ENCODE measurements at regions not wholly inside any gene's neighbourhood (a gene's known extent, or its start where the extent isn't known, plus 50 kb on each side); places are given as distances from the start of the nearest gene placed in this dataset.

DNA sequence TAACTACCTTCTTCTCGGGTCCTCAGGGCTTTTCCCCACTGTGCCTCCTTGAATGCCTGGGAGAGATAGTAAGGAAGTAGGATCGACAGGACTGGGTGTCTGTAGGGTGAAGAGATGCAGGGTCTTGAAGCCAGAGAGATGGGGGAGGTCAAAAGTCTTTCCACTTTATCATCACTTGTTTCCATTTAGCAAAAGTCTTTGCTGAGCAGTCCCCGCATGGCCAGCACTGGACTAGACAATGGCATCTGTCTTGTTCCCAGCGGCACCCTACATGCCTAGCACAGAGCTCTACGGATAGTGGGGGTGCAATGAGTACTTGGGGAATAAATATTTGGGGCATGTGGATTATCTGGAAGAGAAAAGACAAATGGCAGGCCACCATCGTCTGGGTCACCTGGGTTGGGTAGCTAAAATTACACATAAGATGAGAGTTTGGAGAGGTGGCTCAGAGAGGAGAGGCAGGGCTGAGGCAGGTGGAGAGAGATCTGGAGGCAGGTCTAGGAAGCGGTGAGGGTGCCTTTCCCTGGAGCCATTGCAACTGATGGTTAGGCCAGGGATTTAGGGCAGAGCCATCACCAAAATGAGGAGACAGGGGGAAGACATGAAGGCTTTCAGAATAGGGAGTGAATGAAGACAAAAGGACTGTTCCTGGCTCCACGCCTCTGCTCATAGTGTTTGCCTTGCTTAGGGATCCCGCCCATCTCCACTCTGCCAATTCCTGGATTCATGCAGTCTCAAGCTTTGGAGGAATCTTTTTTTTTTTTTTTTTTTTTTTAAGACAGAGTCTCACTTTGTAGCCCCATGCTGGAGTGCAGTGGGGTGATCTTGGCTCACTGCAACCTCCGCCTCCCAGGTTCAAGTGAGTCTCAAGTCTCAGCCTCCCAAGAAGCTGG, 250.8 kb upstream of the KLF4 start:
- Histone ChIP-seq H3K9me2 (replicated peaks; ENCODE audit: low read depth, low read length) (no peaks in the 10 kb centered on the region), H3K4me2 (ENCODE audit: low read depth, low read length, poor library complexity, severe bottlenecking) (no peak overlapping the region), H3K4me1 (ENCODE audit: insufficient read depth, low read length, poor library complexity, severe bottlenecking) (no peaks in the 10 kb centered on the region), H2AFZ (ENCODE audit: low read length) (no peak overlapping the region), H3F3A (ENCODE audit: low read depth) (no peaks in the 10 kb centered on the region), H3K79me2 (ENCODE audit: insufficient read depth, low read length) (no peaks in the 10 kb centered on the region), H4K20me1 (ENCODE audit: insufficient read depth, low read length, poor library complexity, severe bottlenecking) (no peaks in the 10 kb centered on the region), H3K9me3 (ENCODE audit: insufficient read depth, low read depth, low read length) (0 out of 2 replicates have a peak, but pooled peaks cover 5% of the 10 kb centered on the region), H3K36me3 (ENCODE audit: insufficient read depth, low read length) (no peaks in the 10 kb centered on the region), H3K27me3 (ENCODE audit: insufficient read depth, low read length, poor library complexity, severe bottlenecking) (no peaks in the 10 kb centered on the region), H3K9ac (ENCODE audit: low read depth, low read length, poor library complexity, severe bottlenecking) (no peak overlapping the region), H3K4me3 (ENCODE audit: low read length, poor library complexity, severe bottlenecking) (no peak overlapping the region)
- TF ChIP-seq EZH2phosphoT487 (IDR thresholded peaks at IDR 0.05; ENCODE audit: borderline replicate concordance) (no peak), CTCF (conservative IDR thresholded peaks at IDR 0.05; ENCODE audit: low read length) (no peak)

- Histone ChIP-seq H3K4me2 (ENCODE audit: low read depth, low read length, poor library complexity, severe bottlenecking) (no peak overlapping the region), H3K36me3 (ENCODE audit: insufficient read depth, low read length) (no peaks in the 10 kb centered on the region), H3K79me2 (ENCODE audit: insufficient read depth, low read length) (no peaks in the 10 kb centered on the region), H3F3A (ENCODE audit: low read depth) (no peaks in the 10 kb centered on the region), H3K4me1 (ENCODE audit: insufficient read depth, low read length, poor library complexity, severe bottlenecking) (no peaks in the 10 kb centered on the region), H2AFZ (ENCODE audit: low read length) (no peak overlapping the region), H4K20me1 (ENCODE audit: insufficient read depth, low read length, poor library complexity, severe bottlenecking) (no peaks in the 10 kb centered on the region), H3K27me3 (ENCODE audit: insufficient read depth, low read length, poor library complexity, severe bottlenecking) (no peaks in the 10 kb centered on the region), H3K9ac (ENCODE audit: low read depth, low read length, poor library complexity, severe bottlenecking) (no peak overlapping the region), H3K4me3 (ENCODE audit: low read length, poor library complexity, severe bottlenecking) (no peak overlapping the region), H3K9me2 (replicated peaks; ENCODE audit: low read depth, low read length) (no peaks in the 10 kb centered on the region), H3K9me3 (ENCODE audit: insufficient read depth, low read depth, low read length) (0 out of 2 replicates have a peak, but pooled peaks cover 4% of the 10 kb centered on the region)
- TF ChIP-seq EZH2phosphoT487 (IDR thresholded peaks at IDR 0.05; ENCODE audit: borderline replicate concordance) (no peak), CTCF (conservative IDR thresholded peaks at IDR 0.05; ENCODE audit: low read length) (no peak)
Measured at GRCh38 chr9:107739601-107740082, 250.1 kb upstream of the KLF4 start.

DNA sequence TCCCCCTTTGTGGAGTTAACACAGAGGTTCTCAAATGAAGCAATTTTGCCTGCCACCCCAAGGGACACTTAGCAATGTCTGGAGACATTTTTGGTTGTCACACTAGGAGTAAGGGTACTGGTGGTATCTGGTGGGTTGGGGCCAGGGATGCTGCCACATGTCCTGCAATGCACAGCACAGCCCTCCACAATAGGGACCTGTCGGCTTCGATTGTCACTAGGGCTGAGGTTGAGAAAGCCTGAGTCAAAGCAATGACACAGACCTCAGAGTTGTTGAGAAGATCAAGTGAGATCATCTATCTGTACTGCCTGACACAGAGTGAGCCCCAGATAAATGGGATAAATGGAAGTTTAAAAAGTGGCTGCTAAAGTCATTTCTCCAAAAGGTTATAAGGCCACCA, 249.2 kb upstream of the KLF4 start:
- TF ChIP-seq CTCF (conservative IDR thresholded peaks at IDR 0.05; ENCODE audit: low read length) (no peak), EZH2phosphoT487 (IDR thresholded peaks at IDR 0.05; ENCODE audit: borderline replicate concordance) (no peak)
- Histone ChIP-seq H3K9ac (ENCODE audit: low read depth, low read length, poor library complexity, severe bottlenecking) (no peak overlapping the region), H3K9me3 (ENCODE audit: insufficient read depth, low read depth, low read length) (no peaks in the 10 kb centered on the region), H3K79me2 (ENCODE audit: insufficient read depth, low read length) (no peaks in the 10 kb centered on the region), H3K4me1 (ENCODE audit: insufficient read depth, low read length, poor library complexity, severe bottlenecking) (no peaks in the 10 kb centered on the region), H2AFZ (ENCODE audit: low read length) (no peak overlapping the region), H3K4me2 (ENCODE audit: low read depth, low read length, poor library complexity, severe bottlenecking) (no peak overlapping the region), H4K20me1 (ENCODE audit: insufficient read depth, low read length, poor library complexity, severe bottlenecking) (no peaks in the 10 kb centered on the region), H3F3A (ENCODE audit: low read depth) (no peaks in the 10 kb centered on the region), H3K4me3 (ENCODE audit: low read length, poor library complexity, severe bottlenecking) (no peak overlapping the region), H3K9me2 (replicated peaks; ENCODE audit: low read depth, low read length) (no peaks in the 10 kb centered on the region), H3K27me3 (ENCODE audit: insufficient read depth, low read length, poor library complexity, severe bottlenecking) (no peaks in the 10 kb centered on the region), H3K36me3 (ENCODE audit: insufficient read depth, low read length) (no peaks in the 10 kb centered on the region)

All from Loucy (cell line).